Embryonic facial prominence (tissue), 1 donor: ENCODE measurements at regions not wholly inside any gene's neighbourhood (a gene's known extent, or its start where the extent isn't known, plus 50 kb on each side); places are given as distances from the start of the nearest gene placed in this dataset.
"Not testable (repeated sequence)": the region's sequence is repeated elsewhere in the genome, so short reads cannot be mapped to it uniquely, and the experiment has no call there.

Source experiments
- DNase-seq: peaks from one replicate; pipeline ENCODE4 v3.0.0-alpha.2; 2016; ENCODE audit errors: extremely low spot score

DNA sequence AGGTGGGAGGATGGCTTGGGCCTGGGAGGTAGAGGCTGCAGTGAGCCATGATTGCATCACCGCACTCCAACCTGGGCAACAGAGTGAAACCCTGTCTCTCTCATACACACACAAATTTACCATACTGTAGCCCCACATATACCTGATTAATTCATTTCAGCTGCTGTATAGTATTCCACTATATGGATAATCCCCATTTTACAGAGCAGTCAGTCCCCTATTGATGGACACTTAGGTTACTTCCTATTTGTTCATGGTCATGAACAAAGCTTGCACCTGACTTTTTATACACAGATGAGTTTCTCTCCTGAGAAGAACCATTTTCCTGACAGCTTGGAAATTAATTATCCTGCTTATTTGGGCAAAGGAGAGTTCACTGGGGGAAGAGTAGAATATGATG is 59.2 kb downstream of the EMX2 start:
- DNase-seq = no peak

DNA sequence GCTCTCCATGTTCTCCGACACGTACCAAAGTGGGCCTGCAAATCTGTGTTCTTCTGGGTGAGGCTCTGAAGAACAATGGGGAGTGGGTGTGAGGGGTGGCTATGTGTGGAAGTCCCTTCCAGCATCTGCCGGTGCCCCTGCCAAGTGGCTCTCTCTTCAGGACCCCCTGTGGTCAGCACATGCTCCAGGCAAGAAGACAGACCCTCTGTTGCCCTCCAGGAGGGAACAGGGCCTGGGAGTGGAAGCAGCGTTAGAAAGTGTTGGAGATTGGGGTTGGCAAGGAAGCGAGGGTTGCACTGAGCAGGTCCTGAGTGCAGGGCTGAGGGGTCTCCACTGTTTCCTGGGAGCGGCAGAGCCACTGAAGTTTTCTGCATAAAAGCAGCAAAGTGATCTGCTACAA is 60.5 kb downstream of the EMX2 start:
- DNase-seq = no peak

DNA sequence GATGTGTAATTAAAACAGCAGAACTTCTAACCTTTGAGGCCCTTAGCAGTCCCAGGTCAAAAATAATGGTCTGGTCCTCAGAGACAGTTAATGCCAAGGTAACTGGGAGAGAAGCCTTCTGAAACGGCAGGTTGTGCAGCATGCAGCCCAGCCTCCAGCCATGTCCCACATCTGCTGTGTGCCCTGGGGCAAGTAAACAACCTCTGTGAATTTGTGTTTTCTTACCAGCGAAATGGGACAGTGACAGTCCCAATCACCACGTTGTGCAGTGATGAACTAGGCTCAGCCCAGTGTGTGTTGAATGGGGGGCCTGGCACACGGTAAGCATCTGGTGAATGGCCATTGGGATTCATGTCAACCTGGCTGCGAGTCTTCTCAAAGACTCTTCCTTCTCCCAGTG is 61.2 kb downstream of the EMX2 start:
- DNase-seq = no peak

DNA sequence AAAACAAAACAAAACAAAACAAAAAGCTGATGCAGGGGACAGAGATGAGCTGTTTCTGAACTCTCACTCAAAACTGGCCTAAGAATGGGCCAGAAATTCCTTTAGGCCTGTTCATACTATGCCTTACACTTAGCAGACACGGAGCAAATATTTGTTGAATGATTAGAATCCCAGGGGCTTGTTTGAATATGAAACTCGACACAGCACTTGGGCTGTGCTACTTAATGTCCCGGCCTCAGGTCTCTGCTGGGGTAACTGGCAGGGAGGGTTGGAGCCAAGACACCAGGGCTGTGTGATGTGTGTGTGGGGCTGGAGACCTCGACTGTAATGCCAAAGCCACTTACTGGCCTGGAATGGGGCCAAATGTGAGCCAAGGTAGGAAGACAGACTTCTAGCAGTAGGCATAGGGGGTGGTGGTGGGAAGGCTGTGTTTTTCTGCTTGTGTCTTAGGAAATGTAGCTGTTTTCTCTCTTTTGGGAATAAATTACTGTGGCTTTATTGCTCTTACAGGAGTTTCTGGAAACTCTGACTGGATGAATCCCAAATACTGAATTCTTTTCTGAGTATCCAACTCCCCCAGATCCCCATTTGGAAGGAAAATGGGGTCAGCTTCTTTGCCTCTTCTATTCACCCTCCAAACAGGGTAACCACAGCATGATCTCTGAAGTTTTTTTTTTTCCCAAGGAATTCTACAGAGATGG is 66.7 kb downstream of the EMX2 start:
- no peak for DNase-seq

DNA sequence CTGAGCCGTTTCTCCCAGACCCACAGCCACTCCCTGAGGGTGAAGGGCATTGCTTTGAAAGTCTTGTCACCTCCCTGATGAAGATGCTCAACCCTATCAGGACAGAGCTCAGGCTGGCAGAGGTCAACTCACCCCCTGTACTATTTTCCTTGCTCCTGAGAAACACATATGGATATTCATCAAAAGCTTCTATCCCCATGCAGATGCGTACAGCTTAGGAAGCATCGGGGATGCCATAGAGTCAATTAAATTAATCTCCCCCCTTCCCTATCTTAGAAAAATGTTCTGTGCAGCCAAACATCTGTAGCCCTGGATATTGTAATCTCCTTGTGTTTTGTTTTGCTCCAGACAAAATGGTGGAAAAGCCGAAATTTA is 67.2 kb downstream of the EMX2 start:
- DNase-seq = no peak

DNA sequence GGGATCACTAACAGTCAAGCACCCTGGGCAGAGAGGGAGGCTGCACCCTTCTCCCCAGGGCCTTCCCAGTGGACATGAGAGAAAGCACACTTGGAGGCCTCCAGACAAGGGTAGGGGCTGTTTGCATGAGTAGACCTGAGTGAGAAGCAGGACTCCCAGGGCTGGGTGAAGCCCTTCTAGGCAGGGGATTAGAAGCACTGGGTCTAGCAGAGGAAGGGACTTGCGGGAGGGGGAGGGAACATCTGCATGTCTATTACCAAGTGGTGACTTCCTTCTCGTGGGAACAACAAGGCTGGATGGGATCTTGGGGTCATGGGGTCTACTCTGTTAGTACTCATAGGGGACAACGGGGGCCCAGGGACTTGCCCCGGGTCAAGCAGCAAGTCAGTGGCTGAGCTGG is 67.8 kb downstream of the EMX2 start:
- DNase-seq = no peak

DNA sequence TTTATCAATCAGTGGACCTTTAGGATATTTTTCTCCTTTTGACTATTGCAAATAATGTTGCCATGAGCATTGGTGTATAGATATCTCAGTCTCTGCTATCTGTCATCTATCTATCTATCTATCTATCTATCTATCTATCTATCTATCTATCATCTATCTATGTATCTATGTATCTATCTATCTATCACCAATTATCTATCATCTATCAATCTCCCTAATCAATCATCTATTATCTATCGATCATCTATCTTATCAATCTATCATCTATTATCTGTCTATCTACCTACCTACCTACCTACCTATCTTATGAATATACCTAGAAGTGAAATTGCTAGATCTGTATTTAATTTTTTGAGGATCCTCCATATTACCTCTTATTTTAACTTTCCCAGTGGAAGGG is 69.6 kb downstream of the EMX2 start:
- DNase-seq = no peak

DNA sequence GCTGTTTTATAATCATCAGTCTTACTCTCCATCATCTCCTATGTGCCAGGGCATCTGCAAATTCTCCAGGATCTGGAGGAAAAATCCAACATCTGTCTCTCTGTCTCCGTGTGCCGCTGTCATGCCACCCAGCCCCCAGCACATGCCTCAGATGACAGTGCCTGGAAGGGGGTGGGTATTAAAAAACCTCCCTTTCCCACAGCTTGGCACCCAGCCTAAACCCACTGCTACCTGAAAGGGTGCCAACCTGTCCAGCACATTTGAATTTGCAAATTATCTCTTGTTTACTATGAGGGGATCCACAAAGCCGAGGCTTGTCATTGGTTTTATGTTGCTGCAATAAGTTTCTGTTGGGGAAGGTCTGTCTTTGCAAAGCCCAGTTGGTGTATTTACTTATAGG is 73.1 kb downstream of the EMX2 start:
- no peak for DNase-seq

DNA sequence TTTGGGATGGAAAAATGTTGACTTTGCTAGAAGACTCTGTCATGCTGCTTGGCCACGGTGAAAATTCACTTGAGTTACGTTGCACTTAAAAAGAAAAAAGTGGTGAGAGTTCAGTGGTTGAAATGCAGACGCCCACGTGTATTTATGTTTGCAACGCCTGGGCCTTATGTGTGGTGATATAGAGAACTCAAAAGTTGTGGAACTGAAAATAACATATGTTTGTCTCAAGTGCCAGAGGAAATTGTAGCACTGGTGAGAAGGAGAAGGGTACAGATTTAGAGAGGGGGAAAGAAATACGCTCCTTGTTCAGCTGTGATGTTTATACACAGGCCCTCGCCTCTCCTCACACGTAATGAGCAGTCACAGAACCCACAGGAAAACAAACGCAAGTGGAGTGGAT is 73.6 kb downstream of the EMX2 start:
- DNase-seq = no peak

DNA sequence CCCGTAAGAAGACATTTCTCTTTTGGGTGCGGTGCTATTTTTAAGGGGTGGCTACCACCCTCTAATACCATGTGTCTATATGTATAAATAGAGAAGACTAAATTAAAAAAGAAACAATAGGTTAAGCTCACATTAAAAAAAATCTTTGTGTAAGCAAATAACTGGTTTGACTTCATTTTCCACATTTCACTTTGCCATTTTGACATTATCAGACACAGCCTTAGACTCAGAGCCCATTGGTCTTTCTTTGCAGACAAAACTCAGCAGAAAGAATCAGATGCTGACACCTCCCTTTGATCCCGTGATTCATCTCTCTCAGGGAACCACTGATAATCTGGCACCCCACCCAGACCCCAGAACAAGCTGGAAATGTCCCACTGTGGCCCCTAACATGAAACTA is 74.5 kb downstream of the EMX2 start:
- no peak for DNase-seq

DNA sequence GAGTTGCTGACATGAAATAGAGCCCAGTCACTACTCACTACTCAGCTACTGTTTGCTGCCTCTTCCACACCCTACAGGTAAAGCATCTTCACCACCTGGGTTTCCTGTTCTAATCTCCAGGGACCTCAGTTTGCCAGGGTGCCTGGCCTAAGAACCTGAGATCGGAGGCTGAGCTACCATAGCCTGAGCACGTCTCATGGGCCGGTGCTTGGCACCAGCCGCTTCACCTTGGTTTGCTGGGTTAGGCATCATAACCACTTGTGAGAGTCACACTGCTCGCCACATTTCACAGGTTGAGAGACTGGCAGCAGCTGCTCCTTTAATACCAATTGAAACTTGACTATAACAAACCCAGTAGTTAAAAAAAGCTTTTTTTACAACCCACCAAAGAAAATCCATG is 75.1 kb downstream of the EMX2 start:
- no peak for DNase-seq

DNA sequence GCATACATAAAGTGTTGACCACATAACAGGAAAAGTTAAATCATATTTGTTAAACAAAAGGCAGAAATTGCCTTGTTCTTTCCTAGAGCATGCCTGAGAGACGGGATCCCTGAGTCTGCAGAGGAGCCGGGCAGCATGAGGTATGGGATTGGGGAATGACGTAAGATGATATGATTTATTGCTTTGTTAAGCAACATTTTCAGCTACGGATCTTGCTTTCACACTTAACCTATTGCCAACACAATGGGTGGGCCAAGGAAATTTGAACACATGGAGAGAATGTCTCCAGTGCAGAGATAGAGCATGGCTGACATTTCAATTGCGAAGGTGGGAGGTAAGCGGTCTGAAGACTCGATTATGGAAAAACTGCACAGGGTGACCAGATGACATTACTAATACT is 76.7 kb downstream of the EMX2 start:
- DNase-seq = no peak

DNA sequence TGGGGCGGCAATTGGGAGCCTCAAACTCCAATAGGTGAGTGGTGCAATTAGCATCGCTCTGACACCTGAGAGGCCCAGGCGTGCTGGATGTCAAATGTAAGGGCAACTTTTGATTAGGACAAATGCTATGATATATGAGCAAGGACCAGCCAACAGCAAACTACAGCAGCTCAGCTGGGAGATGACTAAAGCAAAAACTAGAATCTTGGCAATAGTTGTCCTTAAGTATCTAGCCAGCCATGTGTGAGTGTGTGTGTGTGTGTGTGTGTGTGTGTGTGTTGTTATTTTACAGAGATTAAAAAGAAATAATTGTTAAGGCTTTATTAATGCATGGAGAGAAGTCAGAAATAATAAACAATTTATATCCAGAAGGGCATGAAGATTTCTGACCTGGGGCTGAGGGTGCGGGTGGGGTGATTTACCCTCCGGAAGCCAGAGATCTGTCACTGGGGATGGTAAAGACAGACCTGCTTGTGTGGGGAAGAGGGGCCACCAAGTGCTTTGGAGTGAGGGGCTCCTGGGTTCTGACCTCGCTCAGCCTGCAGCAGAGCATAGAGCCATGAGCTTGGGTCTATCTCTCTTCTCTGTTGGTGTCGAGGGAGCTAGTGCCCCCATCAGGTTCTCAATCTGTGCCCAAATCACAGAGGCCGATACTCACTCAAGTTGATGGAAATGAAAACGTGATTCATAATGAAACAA is 77.3 kb downstream of the EMX2 start:
- no peak for DNase-seq

DNA sequence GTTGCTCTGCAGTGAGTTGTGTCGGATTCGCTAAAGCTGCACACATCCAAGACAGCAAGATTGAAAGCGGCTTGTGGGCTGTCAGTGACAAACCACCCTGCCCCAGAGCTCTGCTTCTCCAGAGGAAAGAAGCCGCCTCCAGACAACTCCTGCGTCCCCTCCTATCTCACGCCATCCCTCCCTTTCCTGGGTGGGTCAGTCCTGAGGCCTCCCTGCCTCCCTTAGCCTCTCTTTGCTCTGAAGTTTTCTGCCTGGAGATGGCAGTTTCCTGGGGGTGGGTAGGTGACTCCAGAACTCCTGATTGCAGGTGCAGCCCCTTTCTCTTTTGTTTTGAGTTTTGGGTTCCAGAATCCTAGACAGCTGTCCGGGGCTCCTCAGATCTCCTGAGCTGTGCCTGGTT is 78.7 kb downstream of the EMX2 start:
- no peak for DNase-seq

DNA sequence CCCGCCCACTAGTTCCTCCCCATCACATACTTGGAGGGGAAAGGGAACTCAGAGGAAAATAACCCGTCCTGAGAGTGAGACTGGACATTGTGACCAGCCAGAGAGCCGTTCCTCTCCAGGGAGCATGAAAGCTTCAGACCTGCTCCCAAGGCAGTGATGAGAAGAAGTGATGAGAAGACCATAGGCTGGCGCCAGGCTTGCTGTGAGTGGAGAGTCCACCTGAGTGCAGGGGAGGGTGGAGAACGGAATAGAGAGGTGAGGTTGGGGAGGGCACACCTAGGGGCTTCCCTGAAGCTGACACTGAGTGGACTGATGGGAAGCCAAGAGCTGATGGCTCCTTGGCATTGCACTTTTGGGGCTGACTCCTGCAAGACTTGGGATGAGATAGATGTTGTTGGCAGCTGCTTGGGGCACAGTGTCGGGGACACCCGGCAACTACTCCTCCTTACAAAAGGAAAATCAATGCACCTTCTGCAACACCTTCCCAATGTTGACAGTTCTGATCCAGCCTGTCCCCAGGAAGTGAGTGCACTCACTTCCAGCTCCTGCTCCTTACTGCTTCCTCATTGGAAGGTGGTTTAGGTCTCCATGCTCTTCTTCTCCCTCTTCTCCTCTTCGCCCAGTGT is 79.4 kb downstream of the EMX2 start:
- DNase-seq = no peak

DNA sequence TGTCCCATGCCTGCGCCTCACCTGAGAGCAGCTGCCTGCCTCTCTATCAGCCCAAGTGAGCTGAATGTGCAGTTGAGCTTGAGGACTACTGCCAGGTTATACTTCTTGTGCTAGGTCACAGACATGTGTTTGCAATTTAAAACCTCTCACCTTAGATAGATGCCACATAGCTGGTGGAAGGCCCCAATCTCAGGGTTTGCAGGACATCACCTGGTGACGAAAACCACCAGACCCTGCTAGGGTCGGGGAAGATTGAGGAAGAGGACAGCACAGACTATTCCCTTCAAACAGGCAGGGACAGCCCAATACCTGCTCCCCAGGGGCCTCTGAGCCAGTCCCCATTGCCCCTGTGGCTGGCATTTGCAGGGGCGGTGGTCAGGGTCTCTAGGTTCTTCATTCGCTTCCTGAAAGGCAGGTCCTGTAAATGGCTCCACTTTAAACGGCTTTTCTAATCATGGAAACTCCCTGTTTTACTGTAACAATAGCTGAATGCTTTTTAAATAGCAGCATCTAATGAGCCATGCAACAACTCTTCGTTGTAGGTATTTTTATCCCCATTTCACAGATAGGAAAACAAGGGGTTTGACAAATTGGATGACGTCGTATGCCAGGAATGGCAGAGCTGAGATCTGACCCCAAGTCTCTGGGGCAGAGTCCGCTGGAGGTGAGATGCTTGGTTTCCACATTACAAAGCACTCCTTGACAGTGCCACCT is 80.1 kb downstream of the EMX2 start:
- DNase-seq = no peak

DNA sequence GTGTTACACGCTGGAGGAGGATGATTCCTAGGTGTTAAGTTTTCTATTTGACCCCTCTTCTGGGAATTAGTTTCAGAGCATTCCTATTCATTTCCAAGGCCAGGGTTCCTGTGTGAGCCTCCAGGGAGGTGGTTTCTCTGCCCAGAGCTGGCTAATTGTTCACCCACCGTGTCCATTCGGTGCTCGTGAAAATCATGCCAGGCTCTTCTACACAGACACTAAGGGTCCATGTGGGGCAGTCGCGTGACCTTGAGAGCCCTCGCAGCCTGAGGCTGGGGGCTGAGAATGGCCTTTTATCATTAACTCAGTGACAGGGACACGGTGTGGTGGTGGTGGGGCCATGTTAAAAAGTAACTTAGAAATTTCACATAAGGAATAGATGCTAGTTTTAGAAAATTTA is 83.7 kb downstream of the EMX2 start:
- no peak for DNase-seq

DNA sequence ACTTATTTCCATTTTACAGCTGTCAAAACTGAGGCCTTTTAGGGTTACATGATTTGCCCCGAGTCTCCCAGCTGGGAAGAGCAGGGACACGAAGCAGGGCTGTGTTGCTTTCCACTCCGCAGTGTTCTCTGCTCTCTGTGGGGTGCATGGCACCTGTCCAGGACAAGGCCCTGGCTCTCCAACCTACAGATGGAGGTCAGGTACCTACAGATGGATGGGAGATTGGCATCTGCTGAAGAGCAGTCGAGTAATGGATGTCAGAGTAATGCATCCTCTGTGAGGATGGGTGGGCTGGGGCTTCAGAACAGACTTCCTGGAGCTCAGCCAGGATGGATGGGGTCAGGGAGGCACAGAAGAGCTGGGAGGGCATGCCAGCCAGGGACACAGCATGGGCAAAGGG is 85.0 kb downstream of the EMX2 start:
- no peak for DNase-seq

DNA sequence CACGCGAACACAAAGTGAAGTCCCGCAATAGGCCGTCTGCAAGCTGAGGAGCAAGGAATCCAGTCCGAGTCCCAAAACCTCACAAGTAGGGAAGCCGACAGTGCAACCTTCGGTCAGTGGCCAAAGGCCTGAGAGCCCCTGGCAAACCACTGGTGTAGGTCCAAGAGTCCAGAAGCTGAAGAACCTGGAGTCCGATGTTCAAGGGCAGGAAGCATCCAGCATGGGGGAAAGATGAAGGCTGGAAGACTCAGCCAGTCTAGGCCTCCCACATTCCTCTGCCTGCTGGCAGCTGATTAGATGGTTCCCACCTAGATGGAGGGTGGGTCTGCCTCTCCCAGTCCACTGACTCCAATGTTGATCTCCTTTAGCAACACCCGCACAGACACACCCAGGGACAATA is 87.2 kb downstream of the EMX2 start:
- DNase-seq = not testable (repeated sequence)

DNA sequence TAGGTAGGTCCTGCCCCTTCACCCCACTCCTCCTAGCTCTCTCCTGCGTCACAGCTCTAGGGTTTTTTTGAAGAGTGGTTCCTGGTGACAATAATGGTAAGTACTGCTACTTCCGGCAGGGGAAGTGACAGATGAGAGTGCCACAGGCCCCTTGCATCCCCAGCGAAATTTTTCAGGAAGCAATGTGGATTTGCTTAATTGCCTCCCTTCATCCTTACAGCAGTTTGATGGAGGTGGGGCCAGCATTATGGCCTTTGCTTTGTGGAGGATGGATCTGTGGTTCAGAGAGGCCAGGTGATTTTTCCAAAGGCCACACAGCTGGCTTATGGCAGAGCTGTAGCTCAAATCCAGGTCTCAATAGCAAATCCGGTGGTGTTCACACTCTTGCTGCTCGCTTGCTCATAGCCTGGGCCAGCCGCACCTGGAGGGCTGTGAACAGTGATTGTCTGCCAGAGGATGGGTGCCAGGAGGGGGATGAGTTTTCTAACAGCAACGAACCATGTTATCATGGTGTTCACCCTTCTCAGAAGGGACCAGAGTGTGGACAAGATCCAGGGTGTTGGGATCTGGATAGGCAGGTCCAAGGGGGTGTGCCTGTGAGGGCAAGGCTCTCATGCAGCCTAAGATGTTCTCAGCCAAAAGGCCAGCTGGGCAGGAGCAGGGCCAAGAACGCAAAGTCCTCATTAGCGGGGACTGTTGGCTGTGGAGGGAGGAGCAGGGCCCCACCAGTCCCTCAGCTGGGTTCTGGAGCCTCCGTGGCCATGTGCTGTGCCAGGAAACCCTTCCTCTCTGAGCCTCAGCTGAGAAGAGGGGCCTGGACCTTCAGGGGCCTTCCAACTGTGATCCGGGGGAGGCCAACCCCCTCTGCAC is 89.0 kb downstream of the EMX2 start:
- no peak for DNase-seq

DNA sequence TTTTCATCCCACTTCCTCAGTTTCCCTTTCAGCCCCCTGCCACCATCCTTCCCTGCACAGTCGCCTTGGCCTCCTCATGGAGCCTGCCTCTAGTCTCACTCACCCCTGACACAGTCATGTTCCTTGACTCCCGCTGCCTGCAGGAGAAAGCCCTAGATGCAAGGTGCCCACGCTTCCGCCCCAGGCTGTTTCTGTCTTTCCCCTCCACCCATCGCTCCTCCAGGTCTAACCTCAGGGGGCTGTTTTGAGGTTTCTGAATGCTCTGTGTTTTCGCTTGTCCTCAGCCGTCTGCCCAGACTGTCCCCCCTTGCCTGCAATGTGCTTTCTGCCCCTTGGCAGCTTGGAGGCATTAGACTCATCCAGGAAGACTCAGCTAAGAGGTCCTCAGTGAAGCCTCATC is 89.9 kb downstream of the EMX2 start:
- no peak for DNase-seq

DNA sequence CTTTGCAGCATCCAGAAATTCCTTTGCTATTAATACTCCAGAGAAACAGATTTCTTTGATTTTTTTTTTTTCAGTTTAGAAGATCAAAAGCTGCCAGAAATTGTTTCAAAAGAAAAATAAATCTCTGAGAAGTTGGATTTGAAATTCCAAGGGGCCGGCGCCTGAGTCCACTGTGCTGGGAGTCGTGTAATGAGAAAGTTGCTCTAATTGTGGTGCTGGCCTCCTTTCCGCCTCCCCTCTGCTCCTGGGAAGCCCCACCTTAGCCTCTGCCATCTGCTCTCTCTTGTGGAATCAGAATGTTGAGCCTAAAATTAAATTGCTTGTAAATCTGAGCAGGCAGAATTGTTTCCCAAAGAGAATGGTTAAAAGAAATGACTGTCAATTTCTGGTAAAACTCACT is 93.3 kb downstream of the EMX2 start:
- DNase-seq = no peak
